Endodermal cell (in vitro differentiated cells): ENCODE measurements at regions not wholly inside any gene's neighbourhood (a gene's known extent, or its start where the extent isn't known, plus 50 kb on each side); places are given as distances from the start of the nearest gene placed in this dataset.

ENCODE experiments used
- DNase-seq: peaks from one replicate; pipeline ENCODE4 v3.0.0-alpha.2; 2017
- H3K27ac ChIP-seq: 2 replicates; pipeline ENCODE4 v1.5.1; 2013; ENCODE audit warnings: mild to moderate bottlenecking, low read depth, low read length, moderate library complexity
- H3K27me3 ChIP-seq: 2 replicates; pipeline ENCODE4 v1.6.1; 2013; ENCODE audit warnings: mild to moderate bottlenecking, low read length, moderate library complexity; ENCODE audit not compliant: insufficient read depth, control insufficient read depth, poor library complexity, severe bottlenecking
- H3K36me3 ChIP-seq: 2 replicates; pipeline ENCODE4 v1.7.0; 2013; ENCODE audit warnings: mild to moderate bottlenecking, low read length, moderate library complexity; ENCODE audit not compliant: control insufficient read depth, insufficient read depth
- H3K4me1 ChIP-seq: one replicate; pipeline ENCODE4 v1.7.0; 2013; ENCODE audit warnings: low read length; ENCODE audit not compliant: control insufficient read depth, insufficient read depth
- H3K4me3 ChIP-seq: 2 replicates; pipeline ENCODE4 v1.5.1; 2013; ENCODE audit warnings: mild to moderate bottlenecking, low read length, moderate library complexity
- H3K9ac ChIP-seq: 2 replicates; pipeline ENCODE4 v1.6.1; 2013; ENCODE audit warnings: mild to moderate bottlenecking, low read length, moderate library complexity; ENCODE audit not compliant: poor library complexity, severe bottlenecking; ENCODE audit errors: extremely low read depth
- H3K9me3 ChIP-seq: 2 replicates; pipeline ENCODE4 v1.6.1; 2013; ENCODE audit warnings: mild to moderate bottlenecking, low read length, moderate library complexity; ENCODE audit not compliant: control insufficient read depth
- H3K27ac Mint-ChIP-seq: 2 replicates; pipeline ENCODE4 v1.8.0; 2020; ENCODE audit warnings: mixed read lengths
- H3K27me3 Mint-ChIP-seq: 2 replicates; pipeline ENCODE4 v1.8.0; 2021; ENCODE audit warnings: mild to moderate bottlenecking, mixed read lengths; ENCODE audit not compliant: insufficient read depth
- H3K36me3 Mint-ChIP-seq: 2 replicates; pipeline ENCODE4 v1.8.0; 2020; ENCODE audit warnings: low read depth, mixed read lengths
- H3K4me1 Mint-ChIP-seq: 2 replicates; pipeline ENCODE4 v1.8.0; 2020; ENCODE audit warnings: mixed read lengths
- H3K4me3 Mint-ChIP-seq: 2 replicates; pipeline ENCODE4 v1.8.0; 2020; ENCODE audit warnings: mild to moderate bottlenecking, moderate library complexity, mixed read lengths
- H3K9me3 Mint-ChIP-seq: 2 replicates; pipeline ENCODE4 v1.8.0; 2020; ENCODE audit warnings: mild to moderate bottlenecking, mixed read lengths
- CTCF ChIP-seq: fragments of 200-600 bp; sonication (generic); conservative IDR thresholded peaks from 2 replicates; pipeline ENCODE4 v1.5.0; 2021; ENCODE audit warnings: antibody characterized with exemption, mild to moderate bottlenecking
- WGBS, 2 experiments: methylation state at CpG; one replicate each; pipeline versions ENCODE4 v1.1.5 to v1.1.7; 2013; ENCODE audit warnings: missing lambda C conversion rate in 2 of 2, mixed read lengths in 1 of 2; ENCODE audit not compliant: insufficient coverage in 1 of 2, insufficient read length in 1 of 2; 5-methylcytosine and 5-hydroxymethylcytosine counted together

DNA sequence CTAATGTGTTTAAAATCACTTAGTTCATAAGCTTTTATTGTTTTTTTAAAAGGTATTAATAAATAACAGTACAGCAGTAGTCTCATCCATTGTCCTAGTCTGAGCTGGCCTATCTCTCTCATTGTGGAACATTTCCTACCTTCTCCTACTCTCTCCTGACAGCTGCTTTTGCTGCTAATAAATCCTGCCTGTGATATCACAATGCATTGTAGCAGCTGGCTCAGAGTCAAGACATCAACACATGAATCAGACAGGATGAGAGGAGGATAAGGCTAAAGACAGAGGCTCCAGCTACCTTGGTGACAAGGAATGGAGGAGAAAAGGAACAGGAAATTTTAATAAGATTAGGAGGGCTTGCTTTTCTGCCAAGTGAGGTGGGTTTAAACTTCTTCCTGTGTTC, 626.1 kb downstream of the HS3ST4 start:
- TF ChIP-seq CTCF, result no peak
- no peak overlapping the region for H3K4me3 ChIP-seq
- no peaks in the 10 kb centered on the region for H3K27me3 ChIP-seq
- H3K27ac Mint-ChIP-seq, result no peak overlapping the region
- no peaks in the 10 kb centered on the region for H3K4me1 Mint-ChIP-seq
- H3K27me3 Mint-ChIP-seq, result no peaks in the 10 kb centered on the region
- H3K9me3 ChIP-seq, result no peaks in the 10 kb centered on the region
- H3K36me3 ChIP-seq, result no peaks in the 10 kb centered on the region
- no peak for DNase-seq
- H3K9me3 Mint-ChIP-seq, result no peaks in the 10 kb centered on the region
- H3K27ac ChIP-seq, result no peak overlapping the region
- no peaks in the 10 kb centered on the region for H3K4me1 ChIP-seq
- no peak overlapping the region for H3K9ac ChIP-seq
- no peaks in the 10 kb centered on the region for H3K36me3 Mint-ChIP-seq
- H3K4me3 Mint-ChIP-seq, result no peak overlapping the region

- no peak overlapping the region for H3K9ac ChIP-seq
- no peak overlapping the region for H3K4me3 Mint-ChIP-seq
- H3K27me3 Mint-ChIP-seq, result peaks cover 2% of the 10 kb centered on the region
- peaks cover 12% of the 10 kb centered on the region for H3K9me3 ChIP-seq
- no peaks in the 10 kb centered on the region for H3K36me3 Mint-ChIP-seq
- peaks cover 9% of the 10 kb centered on the region for H3K9me3 Mint-ChIP-seq
- peaks cover 3% of the 10 kb centered on the region for H3K4me1 Mint-ChIP-seq
- H3K27ac ChIP-seq, result no peak overlapping the region
- no peaks in the 10 kb centered on the region for H3K27me3 ChIP-seq
- no peak for TF ChIP-seq CTCF
- no peak overlapping the region for H3K27ac Mint-ChIP-seq
- H3K4me3 ChIP-seq, result no peak overlapping the region
- no CpG with 5 or more reads among the region's 1 CpG for WGBS, 2 experiments
- no peak for DNase-seq
- H3K36me3 ChIP-seq, result no peaks in the 10 kb centered on the region
- no peaks in the 10 kb centered on the region for H3K4me1 ChIP-seq
These were observed 638.9 kb downstream of the HS3ST4 start for GRCh38 chr16:26330654-26331053.

DNA sequence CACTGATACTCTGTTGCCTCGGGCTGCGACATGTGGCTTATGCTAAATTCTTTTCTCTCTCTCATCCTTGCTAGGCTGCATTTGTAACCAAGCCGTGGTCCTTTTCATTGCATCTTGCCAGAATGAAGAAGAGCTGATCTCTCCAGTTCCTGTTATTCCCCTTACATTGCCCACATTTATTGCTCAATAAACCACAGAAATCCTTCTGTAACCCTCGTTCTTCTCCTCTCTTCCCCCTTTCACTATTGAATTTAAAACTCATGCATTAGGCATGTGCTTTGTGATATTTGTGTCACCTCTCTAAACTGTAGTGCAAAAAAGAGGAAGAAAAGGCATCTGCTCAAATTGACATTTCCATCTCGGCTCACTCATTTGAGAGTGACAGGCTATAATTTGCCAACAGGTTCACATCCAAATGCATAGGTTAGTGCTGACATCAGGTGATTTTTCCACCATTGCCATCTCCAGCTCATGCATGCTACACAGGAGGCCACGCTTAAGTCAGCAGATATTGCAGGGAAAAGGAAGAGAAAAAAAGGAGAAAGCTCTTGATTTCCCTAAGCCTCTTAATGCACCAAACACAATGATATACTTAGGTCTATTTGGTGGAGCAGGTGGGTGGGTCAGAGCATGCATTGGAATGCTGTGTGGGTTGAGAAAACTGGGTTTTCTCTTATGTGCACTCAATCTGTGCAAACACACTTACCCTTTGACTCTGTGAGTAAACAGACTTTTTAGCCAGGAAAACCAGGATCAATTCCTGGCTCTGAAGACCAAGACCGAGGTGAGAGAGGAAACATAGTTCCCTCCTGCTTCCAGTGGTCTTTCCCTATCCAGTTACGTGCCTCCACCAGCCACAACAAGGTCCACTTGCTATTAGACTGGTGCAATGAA, 642.7 kb downstream of the HS3ST4 start:
- no peaks in the 10 kb centered on the region for H3K27me3 ChIP-seq
- WGBS, 2 experiments, result 90 to 92% methylated on average over 6 to 8 of the region's 8 CpGs
- peaks cover 2% of the 10 kb centered on the region for H3K4me1 ChIP-seq
- no peaks in the 10 kb centered on the region for H3K36me3 ChIP-seq
- Mint-ChIP-seq H3K36me3 (no peaks in the 10 kb centered on the region), H3K27me3 (peaks cover 2% of the 10 kb centered on the region), H3K4me3 (no peak overlapping the region), H3K27ac (no peak overlapping the region), H3K4me1 (peaks cover 12% of the 10 kb centered on the region), H3K9me3 (peaks cover under 1% of the 10 kb centered on the region)
- no peak for TF ChIP-seq CTCF
- DNase-seq, result no peak
- peaks cover 2% of the 10 kb centered on the region for H3K9me3 ChIP-seq
- H3K4me3 ChIP-seq, result no peak overlapping the region
- H3K27ac ChIP-seq, result no peak overlapping the region
- H3K9ac ChIP-seq, result no peak overlapping the region
